AML-193 (cell line): ENCODE measurements at regions not wholly inside any gene's neighbourhood (a gene's known extent, or its start where the extent isn't known, plus 50 kb on each side); places are given as distances from the start of the nearest gene placed in this dataset.
A peak's percentile ranks its signal among the peaks of the same experiment; 100 is the strongest.

Experiments used
- DNase-seq, 2 experiments: peaks; one replicate each; lab custom pipeline; 2025; lab: John Stamatoyannopoulos, UW

- no peak for DNase-seq
Observed at GRCh38 chr14:54310851-54311228, 86.0 kb upstream of the CDKN3 start.

GRCh38 chr14:54312166-54312801 is 84.5 kb upstream of the CDKN3 start:
- DNase-seq, result peak; percentile 10 to 18

- no peak for DNase-seq
Observed at GRCh38 chr14:54314365-54315104, 82.3 kb upstream of the CDKN3 start.

GRCh38 chr14:54316652-54317051 is 80.2 kb upstream of the CDKN3 start:
- DNase-seq, result no peak

GRCh38 chr14:54317391-54317790 is 79.4 kb upstream of the CDKN3 start:
- no peak for DNase-seq

GRCh38 chr14:54322246-54322645 is 74.6 kb upstream of the CDKN3 start:
- DNase-seq, result no peak

- DNase-seq, result no peak
Observed at GRCh38 chr14:54322701-54323337, 74.0 kb upstream of the CDKN3 start.

GRCh38 chr14:54325766-54326165 is 71.0 kb upstream of the CDKN3 start:
- DNase-seq, result no peak

GRCh38 chr14:54329082-54329695 is 67.6 kb upstream of the CDKN3 start:
- peak; percentile 7 to 9 for DNase-seq

GRCh38 chr14:54330876-54331275 is 65.9 kb upstream of the CDKN3 start:
- no peak for DNase-seq

GRCh38 chr14:54331516-54331915 is 65.3 kb upstream of the CDKN3 start:
- DNase-seq, result no peak

- DNase-seq, result no peak
Observed at GRCh38 chr14:54332490-54332889, 64.3 kb upstream of the CDKN3 start.

GRCh38 chr14:54333511-54333910 is 63.3 kb upstream of the CDKN3 start:
- DNase-seq, result no peak

- no peak for DNase-seq
Observed at GRCh38 chr14:54335569-54336155, 61.1 kb upstream of the CDKN3 start.

GRCh38 chr14:54337314-54337713 is 59.5 kb upstream of the CDKN3 start:
- DNase-seq, result no peak

- peak; percentile 0 to 10 for DNase-seq
Observed at GRCh38 chr14:54338696-54339317, 58.0 kb upstream of the CDKN3 start.

GRCh38 chr14:54339771-54340170 is 57.0 kb upstream of the CDKN3 start:
- no peak for DNase-seq

GRCh38 chr14:54342806-54343205 is 54.0 kb upstream of the CDKN3 start:
- no peak for DNase-seq

- DNase-seq, result no peak
Observed at GRCh38 chr14:54343272-54344121, 53.3 kb upstream of the CDKN3 start.

GRCh38 chr14:54344445-54344844 is 52.4 kb upstream of the CDKN3 start:
- DNase-seq, result no peak

- no peak for DNase-seq
Observed at GRCh38 chr14:54346257-54346656, 50.5 kb upstream of the CDKN3 start.
